ENCODE measurements at regions not wholly inside any gene's neighbourhood (a gene's known extent, or its start where the extent isn't known, plus 50 kb on each side); places are given as distances from the start of the nearest gene placed in this dataset.

DNA sequence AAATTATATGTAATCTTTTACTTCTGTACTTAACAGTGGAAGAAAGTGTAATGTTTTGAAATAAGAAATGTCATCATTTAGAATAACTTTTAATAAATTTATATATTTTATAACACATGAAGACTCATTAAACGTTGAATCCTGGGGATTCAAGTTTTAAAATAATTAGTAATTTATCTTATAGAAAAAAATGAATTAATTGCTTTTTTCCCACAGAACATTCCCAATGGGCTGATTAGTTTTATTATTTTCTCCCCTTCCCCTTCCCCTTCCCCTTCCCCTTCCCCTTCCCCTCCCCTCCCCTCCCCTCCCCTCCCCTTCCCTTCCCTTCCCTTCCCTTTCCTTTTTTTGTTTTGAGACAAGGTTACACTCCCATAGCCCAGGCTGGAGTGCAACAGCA is 79.7 kb downstream of the MRPS30 start:
- no peaks in the 10 kb centered on the region for H3K36me3 ChIP-seq
- WGBS, 2 donors (ENCODE audit: low coverage in 1 of 2), result 65 to 78% methylated on average over 1 of the region's 1 CpG
- no peaks in the 10 kb centered on the region for H3K4me1 ChIP-seq
- no peak overlapping the region for H3K27ac ChIP-seq
- no peaks in the 10 kb centered on the region for H3K27me3 ChIP-seq
- no peak for ATAC-seq
- TF ChIP-seq POLR2A (IDR thresholded peaks at IDR 0.05) (no peak), EP300 (IDR thresholded peaks at IDR 0.05) (no peak), POLR2AphosphoS5 (IDR thresholded peaks at IDR 0.05) (no peak)
- TF ChIP-seq, protein P1, sequence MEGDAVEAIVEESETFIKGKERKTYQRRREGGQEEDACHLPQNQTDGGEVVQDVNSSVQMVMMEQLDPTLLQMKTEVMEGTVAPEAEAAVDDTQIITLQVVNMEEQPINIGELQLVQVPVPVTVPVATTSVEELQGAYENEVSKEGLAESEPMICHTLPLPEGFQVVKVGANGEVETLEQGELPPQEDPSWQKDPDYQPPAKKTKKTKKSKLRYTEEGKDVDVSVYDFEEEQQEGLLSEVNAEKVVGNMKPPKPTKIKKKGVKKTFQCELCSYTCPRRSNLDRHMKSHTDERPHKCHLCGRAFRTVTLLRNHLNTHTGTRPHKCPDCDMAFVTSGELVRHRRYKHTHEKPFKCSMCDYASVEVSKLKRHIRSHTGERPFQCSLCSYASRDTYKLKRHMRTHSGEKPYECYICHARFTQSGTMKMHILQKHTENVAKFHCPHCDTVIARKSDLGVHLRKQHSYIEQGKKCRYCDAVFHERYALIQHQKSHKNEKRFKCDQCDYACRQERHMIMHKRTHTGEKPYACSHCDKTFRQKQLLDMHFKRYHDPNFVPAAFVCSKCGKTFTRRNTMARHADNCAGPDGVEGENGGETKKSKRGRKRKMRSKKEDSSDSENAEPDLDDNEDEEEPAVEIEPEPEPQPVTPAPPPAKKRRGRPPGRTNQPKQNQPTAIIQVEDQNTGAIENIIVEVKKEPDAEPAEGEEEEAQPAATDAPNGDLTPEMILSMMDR (IDR thresholded peaks at IDR 0.05), result no peak
- peaks cover 0 to 5% (median 0%) of the 10 kb centered on the region in 3 donors for H3K9me3 ChIP-seq
- no peak overlapping the region for H3K4me3 ChIP-seq

DNA sequence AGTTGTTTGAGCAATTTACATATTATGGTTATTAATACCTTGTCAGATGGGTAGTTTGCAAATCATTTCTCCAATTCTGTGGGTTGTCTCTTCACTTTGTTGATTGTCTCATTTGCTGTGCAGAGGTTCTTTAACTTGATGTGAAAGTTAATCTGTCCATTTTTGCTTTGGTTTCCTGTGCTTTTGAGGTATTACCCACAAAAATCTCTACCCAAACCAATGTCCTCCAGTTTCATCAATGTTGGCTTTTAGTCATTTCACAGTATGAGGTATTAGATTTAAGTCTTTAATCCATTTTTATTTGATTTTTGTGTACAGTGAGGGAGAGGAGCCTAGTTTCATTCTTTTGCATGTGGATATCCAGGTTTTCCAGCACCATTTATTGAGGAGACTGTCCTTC is 82.4 kb downstream of the MRPS30 start:
- no peak for ATAC-seq
- Histone ChIP-seq H3K27me3 (no peaks in the 10 kb centered on the region), H3K36me3 (no peaks in the 10 kb centered on the region), H3K9me3 (peaks cover 0 to 5% (median 0%) of the 10 kb centered on the region in 3 donors), H3K4me3 (no peak overlapping the region), H3K4me1 (no peaks in the 10 kb centered on the region), H3K27ac (no peak overlapping the region)
- TF ChIP-seq, protein P1 (IDR thresholded peaks at IDR 0.05), result no peak
- TF ChIP-seq POLR2A (IDR thresholded peaks at IDR 0.05) (no peak), POLR2AphosphoS5 (IDR thresholded peaks at IDR 0.05) (no peak), EP300 (IDR thresholded peaks at IDR 0.05) (no peak)

DNA sequence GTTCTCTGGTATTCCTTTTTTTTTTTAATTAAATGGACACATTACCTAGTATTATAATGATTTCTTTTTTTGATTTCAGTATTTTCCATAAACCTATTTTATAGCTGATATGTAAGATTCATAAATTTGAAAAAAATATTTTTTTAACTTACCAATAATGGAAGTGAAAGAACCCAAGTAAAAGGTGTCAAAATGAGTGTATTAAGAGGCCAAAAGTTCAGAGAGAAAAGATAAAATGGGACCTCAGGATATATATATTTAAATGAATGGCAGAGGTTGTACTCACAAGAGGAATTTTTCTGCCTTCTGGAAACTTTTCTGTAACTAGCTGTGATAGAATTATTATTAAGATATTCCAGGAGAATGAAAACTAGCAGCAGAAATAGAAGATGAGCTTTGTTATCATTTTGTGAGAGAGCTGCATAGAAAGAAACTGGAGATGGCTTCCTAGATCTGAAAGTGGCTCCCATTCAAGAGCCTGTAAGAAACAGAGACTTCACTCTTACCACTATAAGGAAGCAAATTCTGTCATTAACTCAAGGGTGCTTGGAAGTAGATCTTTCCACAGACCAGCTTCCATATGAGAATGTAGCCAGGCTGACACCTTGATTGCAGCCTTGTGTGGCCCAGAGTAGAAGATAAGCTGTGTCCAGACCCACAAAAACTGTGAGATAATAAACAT is 91.7 kb downstream of the MRPS30 start:
- no peak for ATAC-seq
- Histone ChIP-seq H3K27me3 (no peaks in the 10 kb centered on the region), H3K9me3 (no peaks in the 10 kb centered on the region), H3K36me3 (no peaks in the 10 kb centered on the region), H3K4me3 (no peak overlapping the region), H3K27ac (no peak overlapping the region), H3K4me1 (no peaks in the 10 kb centered on the region)
- TF ChIP-seq POLR2AphosphoS5 (IDR thresholded peaks at IDR 0.05) (no peak), EP300 (IDR thresholded peaks at IDR 0.05) (no peak), POLR2A (IDR thresholded peaks at IDR 0.05) (no peak)
- TF ChIP-seq, protein P1 (IDR thresholded peaks at IDR 0.05), result no peak

DNA sequence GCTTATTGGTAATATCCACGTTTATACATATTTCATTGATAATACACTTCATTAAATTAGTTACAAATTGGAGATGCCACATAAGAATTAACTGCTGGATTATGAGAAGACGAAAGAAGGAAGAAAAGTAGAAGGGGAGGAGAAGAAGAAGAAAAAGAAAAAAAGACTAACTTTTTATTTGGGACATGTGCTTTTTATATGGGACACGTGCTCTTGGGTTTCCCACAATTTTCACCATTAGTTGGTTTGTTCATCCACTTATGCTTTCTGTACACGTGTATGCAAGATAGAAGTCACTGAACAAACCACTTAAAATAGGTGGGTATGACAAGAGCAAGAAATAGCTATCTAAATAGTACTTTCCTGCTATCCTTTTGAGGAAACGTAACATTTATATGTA is 98.6 kb downstream of the MRPS30 start:
- 60 to 72% methylated on average over 4 to 5 of the region's 5 CpGs for WGBS, 2 donors (ENCODE audit: low coverage in 1 of 2)
- TF ChIP-seq EP300 (IDR thresholded peaks at IDR 0.05), result no peak
- no peak for TF ChIP-seq POLR2AphosphoS5 (IDR thresholded peaks at IDR 0.05)
- TF ChIP-seq POLR2A (IDR thresholded peaks at IDR 0.05), result no peak
- TF ChIP-seq, protein P1 (IDR thresholded peaks at IDR 0.05), result no peak
- no peak for ATAC-seq
- no peak overlapping the region for H3K27ac ChIP-seq
- H3K36me3 ChIP-seq, result no peaks in the 10 kb centered on the region
- no peaks in the 10 kb centered on the region for H3K27me3 ChIP-seq
- H3K4me1 ChIP-seq, result no peaks in the 10 kb centered on the region
- no peak overlapping the region for H3K4me3 ChIP-seq
- no peaks in the 10 kb centered on the region for H3K9me3 ChIP-seq

DNA sequence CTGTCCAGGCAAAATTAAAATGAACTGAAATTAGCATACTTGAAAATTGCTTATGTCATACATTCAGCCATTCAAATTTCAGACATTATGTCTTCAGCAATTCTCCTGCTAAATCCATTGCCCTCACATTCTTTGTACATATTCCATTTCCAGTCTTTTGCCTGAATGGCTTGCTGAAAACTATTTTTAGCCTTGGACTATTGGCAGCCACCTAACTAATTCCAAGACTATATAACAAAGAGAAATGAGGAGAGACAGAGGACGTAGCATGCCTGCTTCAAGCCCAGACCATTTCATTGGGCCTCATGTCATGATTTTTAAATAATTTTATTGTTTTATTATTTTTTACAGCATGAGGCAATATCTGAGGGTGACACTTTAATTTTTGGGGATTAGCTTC is 100.3 kb downstream of the MRPS30 start:
- Histone ChIP-seq H3K4me3 (no peak overlapping the region), H3K4me1 (no peaks in the 10 kb centered on the region), H3K27ac (no peak overlapping the region), H3K27me3 (no peaks in the 10 kb centered on the region), H3K9me3 (no peaks in the 10 kb centered on the region), H3K36me3 (no peaks in the 10 kb centered on the region)
- no peak for ATAC-seq
- 0 to 19% methylated on average over 1 of the region's 1 CpG for whole genome bisulfite sequencing, 2 donors (ENCODE audit: low coverage in 1 of 2)
- TF ChIP-seq POLR2A (IDR thresholded peaks at IDR 0.05), result no peak
- TF ChIP-seq, protein P1 (IDR thresholded peaks at IDR 0.05), result no peak
- no peak for TF ChIP-seq EP300 (IDR thresholded peaks at IDR 0.05)
- no peak for TF ChIP-seq POLR2AphosphoS5 (IDR thresholded peaks at IDR 0.05)
